ENCODE measurements at regions not wholly inside any gene's neighbourhood (a gene's known extent, or its start where the extent isn't known, plus 50 kb on each side); places are given as distances from the start of the nearest gene placed in this dataset.

DNA sequence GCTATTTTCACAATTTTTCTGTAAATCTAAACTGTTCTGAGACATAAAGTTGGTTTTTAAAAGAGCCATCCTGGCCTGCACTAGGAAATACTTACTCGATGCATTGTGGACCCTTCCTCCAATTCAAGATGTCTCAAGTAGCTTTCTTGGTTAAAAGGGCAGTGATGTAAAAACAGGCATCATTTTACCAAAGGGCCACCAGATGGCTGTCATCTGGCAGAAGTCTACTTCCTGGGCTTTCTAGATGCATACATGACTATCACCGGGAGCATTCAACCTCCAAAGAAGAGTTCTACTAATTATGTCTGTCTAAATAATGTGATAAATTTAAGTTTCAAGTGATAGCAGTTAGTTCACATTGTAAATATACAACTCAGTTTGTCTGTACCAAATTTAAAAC is 96.8 kb upstream of the FRMD6 start:
- Mint-ChIP-seq H3K9me3 (no peaks in the 10 kb centered on the region), H3K27me3 (peaks cover 19 to 27% of the 10 kb centered on the region in 2 donors), H3K27ac (no peak overlapping the region), H3K4me3 (no peak overlapping the region), H3K4me1 (no peaks in the 10 kb centered on the region), H3K36me3 (no peaks in the 10 kb centered on the region)
- no peaks in the 10 kb centered on the region for H3K9me3 ChIP-seq (ENCODE audit: low read length)
- H3K4me3 ChIP-seq (ENCODE audit: low read length): no peak overlapping the region
- no peak for DNase-seq
- CTCF ChIA-PET: no interaction called here
- POLR2A ChIA-PET: no interaction called here
- H3K4me1 ChIP-seq (ENCODE audit: insufficient read depth, low read length): no peaks in the 10 kb centered on the region
- no peak overlapping the region for H3K27ac ChIP-seq (ENCODE audit: low read depth, low read length)
- H3K36me3 ChIP-seq (ENCODE audit: insufficient read depth, low read length): no peaks in the 10 kb centered on the region
- no peaks in the 10 kb centered on the region for H3K27me3 ChIP-seq (ENCODE audit: insufficient read depth, low read length, poor library complexity, severe bottlenecking)

DNA sequence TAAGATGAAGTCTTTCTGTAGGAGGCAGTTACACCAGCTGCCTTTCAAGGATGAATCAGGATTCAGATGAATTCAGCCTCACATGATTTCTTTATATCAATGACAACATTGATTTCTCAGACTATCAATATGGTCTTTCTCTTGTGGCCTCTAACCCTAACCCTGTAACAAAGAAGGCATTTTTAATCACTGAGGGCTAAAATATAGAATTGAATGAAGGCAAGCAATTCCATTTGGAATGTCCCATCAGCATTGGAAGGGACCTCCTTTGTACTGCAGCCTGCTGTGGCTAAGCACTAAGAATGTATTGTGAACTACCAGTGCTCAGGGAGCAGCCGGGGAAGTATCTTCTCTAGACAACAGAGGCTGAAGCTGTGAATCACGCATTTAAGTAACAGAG is 90.6 kb upstream of the FRMD6 start:
- Histone ChIP-seq H3K9me3 (ENCODE audit: low read length) (no peaks in the 10 kb centered on the region), H3K27ac (ENCODE audit: low read depth, low read length) (no peak overlapping the region), H3K4me3 (ENCODE audit: low read length) (no peak overlapping the region), H3K36me3 (ENCODE audit: insufficient read depth, low read length) (no peaks in the 10 kb centered on the region), H3K27me3 (ENCODE audit: insufficient read depth, low read length, poor library complexity, severe bottlenecking) (no peaks in the 10 kb centered on the region), H3K4me1 (ENCODE audit: insufficient read depth, low read length) (no peaks in the 10 kb centered on the region)
- Mint-ChIP-seq H3K4me3 (no peak overlapping the region), H3K9me3 (no peaks in the 10 kb centered on the region), H3K36me3 (no peaks in the 10 kb centered on the region), H3K27me3 (peaks cover 10 to 18% of the 10 kb centered on the region in 2 donors), H3K27ac (no peak overlapping the region), H3K4me1 (peaks cover 0 to 5% (median 3%) of the 10 kb centered on the region in 3 donors)
- DNase-seq: no peak
- CTCF ChIA-PET: no interaction called here
- POLR2A ChIA-PET: no interaction called here

DNA sequence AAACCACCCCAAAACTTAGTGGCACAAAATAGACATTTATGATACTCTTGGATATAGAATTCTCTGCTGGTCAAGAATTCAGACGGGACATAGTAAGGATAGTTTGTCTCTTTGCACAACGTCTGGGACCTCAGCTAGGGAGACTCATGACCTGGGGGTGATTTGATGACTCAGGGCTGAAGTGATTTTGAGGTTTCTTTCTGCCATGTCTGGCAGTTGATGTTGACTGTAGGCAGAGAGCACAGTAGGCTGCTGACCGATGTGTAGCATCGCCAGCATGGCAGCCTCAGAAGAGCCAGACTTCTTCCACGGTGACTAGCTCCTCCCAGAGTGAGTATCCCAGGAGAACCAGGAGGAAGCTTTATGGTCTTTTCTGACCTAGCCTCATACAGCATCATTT is 88.9 kb upstream of the FRMD6 start:
- POLR2A ChIA-PET: no interaction called here
- CTCF ChIA-PET: no interaction called here

DNA sequence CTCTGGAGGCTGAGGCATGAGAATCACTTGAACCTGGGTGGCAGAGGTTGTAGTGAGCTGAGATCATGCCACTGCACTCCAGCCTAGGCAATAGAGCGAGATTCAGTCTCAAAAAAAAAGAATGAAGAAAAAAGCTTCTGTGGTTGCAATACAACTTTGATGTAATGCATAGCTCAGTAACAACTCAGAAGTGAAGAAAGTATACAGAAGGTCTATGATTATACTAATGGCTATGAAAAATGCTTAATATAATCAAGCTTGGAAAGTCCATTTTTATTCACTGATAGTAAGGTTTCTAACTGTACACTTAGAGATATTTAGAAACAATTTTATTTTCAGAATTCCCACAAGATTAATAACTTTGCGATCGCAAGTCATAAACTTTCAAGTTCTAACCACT is 88.2 kb upstream of the FRMD6 start:
- H3K27me3 Mint-ChIP-seq: peaks cover 7 to 18% of the 10 kb centered on the region in 2 donors
- Histone ChIP-seq H3K27ac (ENCODE audit: low read depth, low read length) (no peak overlapping the region), H3K27me3 (ENCODE audit: insufficient read depth, low read length, poor library complexity, severe bottlenecking) (no peaks in the 10 kb centered on the region), H3K9me3 (ENCODE audit: low read length) (no peaks in the 10 kb centered on the region), H3K4me3 (ENCODE audit: low read length) (no peak overlapping the region), H3K36me3 (ENCODE audit: insufficient read depth, low read length) (no peaks in the 10 kb centered on the region), H3K4me1 (ENCODE audit: insufficient read depth, low read length) (peaks cover 10% of the 10 kb centered on the region)
- H3K4me3 Mint-ChIP-seq: no peak overlapping the region
- H3K36me3 Mint-ChIP-seq: no peaks in the 10 kb centered on the region
- POLR2A ChIA-PET: no interaction called here
- no peak overlapping the region for H3K27ac Mint-ChIP-seq
- CTCF ChIA-PET: no interaction called here
- peaks cover 11 to 21% (median 14%) of the 10 kb centered on the region in 3 donors for H3K4me1 Mint-ChIP-seq
- no peaks in the 10 kb centered on the region for H3K9me3 Mint-ChIP-seq
- no peak for DNase-seq

More for the DNA sequence above, 88.9 kb upstream of the FRMD6 start:
- Histone ChIP-seq H3K9me3 (ENCODE audit: low read length) (no peaks in the 10 kb centered on the region), H3K36me3 (ENCODE audit: insufficient read depth, low read length) (no peaks in the 10 kb centered on the region), H3K27me3 (ENCODE audit: insufficient read depth, low read length, poor library complexity, severe bottlenecking) (no peaks in the 10 kb centered on the region), H3K27ac (ENCODE audit: low read depth, low read length) (no peak overlapping the region), H3K4me1 (ENCODE audit: insufficient read depth, low read length) (peaks cover 10% of the 10 kb centered on the region), H3K4me3 (ENCODE audit: low read length) (no peak overlapping the region)
- H3K9me3 Mint-ChIP-seq: no peaks in the 10 kb centered on the region
- H3K4me3 Mint-ChIP-seq: no peak overlapping the region
- H3K27ac Mint-ChIP-seq: no peak overlapping the region
- no peak for DNase-seq
- H3K36me3 Mint-ChIP-seq: no peaks in the 10 kb centered on the region
- H3K4me1 Mint-ChIP-seq: peaks cover 11 to 21% (median 14%) of the 10 kb centered on the region in 3 donors
- H3K27me3 Mint-ChIP-seq: peaks cover 7 to 18% of the 10 kb centered on the region in 2 donors

DNA sequence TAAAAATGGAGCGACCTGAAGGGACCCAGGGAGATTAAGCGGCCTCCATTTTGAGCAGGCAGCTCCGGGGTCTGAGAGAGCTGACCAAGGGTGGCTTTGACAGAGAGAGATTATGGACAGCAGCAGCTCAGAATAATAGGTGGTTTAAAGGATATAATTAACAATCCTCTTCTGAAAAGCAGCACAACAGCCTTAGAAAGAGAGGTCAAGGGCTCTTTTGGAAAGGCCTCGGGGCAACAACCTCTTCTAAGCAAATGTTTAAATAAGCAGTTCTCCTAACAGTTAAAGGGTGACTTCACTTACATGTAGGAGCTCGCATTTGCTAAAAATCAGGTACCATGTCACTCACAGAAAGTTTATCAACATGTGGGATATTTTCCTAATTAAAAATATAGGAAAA is 87.2 kb upstream of the FRMD6 start:
- no peaks in the 10 kb centered on the region for H3K27me3 ChIP-seq (ENCODE audit: insufficient read depth, low read length, poor library complexity, severe bottlenecking)
- no peaks in the 10 kb centered on the region for H3K9me3 Mint-ChIP-seq
- H3K4me3 ChIP-seq (ENCODE audit: low read length): no peak overlapping the region
- DNase-seq: no peak
- H3K4me1 Mint-ChIP-seq: peaks cover 11 to 21% (median 14%) of the 10 kb centered on the region in 3 donors
- no peak overlapping the region for H3K4me3 Mint-ChIP-seq
- peak overlapping the region in 1 of 8 donors; percentile 19 for H3K27ac Mint-ChIP-seq
- peaks cover 7 to 18% of the 10 kb centered on the region in 2 donors for H3K27me3 Mint-ChIP-seq
- no peaks in the 10 kb centered on the region for H3K9me3 ChIP-seq (ENCODE audit: low read length)
- POLR2A ChIA-PET: no interaction called here
- no peaks in the 10 kb centered on the region for H3K36me3 ChIP-seq (ENCODE audit: insufficient read depth, low read length)
- no peak overlapping the region for H3K27ac ChIP-seq (ENCODE audit: low read depth, low read length)
- CTCF ChIA-PET: no interaction called here
- H3K4me1 ChIP-seq (ENCODE audit: insufficient read depth, low read length): peaks cover 10% of the 10 kb centered on the region
- H3K36me3 Mint-ChIP-seq: no peaks in the 10 kb centered on the region

DNA sequence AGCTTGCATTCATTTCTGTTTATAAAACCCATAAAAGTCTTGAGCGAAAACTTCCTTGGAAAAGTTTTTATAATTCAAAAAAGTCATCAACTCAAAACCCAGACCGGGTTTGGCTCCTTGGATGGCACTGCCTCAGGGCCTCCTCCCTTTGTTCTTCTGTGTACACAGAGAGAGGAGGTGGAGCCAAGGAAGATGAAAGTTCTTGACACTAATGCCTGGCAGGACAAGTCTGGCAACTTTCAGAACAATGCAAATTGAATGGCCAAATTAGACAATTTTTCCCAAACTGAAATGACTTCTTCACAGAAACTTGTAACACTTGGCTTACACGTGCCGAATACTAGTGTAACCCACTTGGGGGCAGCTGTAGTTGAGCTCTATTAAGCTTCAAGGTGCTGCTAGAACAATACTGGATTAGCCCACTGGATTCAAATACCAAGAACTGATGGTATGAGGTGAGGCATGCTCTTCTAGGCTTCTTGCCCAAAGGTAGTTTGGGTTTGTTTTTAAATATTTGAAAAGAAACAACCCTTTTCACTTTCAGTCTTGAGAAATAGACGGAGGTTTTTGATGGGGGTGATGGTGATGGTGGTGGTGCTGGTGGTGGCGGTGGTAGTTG is 86.6 kb upstream of the FRMD6 start:
- DNase-seq: no peak
- Histone ChIP-seq H3K9me3 (ENCODE audit: low read length) (no peaks in the 10 kb centered on the region), H3K27me3 (ENCODE audit: insufficient read depth, low read length, poor library complexity, severe bottlenecking) (no peaks in the 10 kb centered on the region), H3K36me3 (ENCODE audit: insufficient read depth, low read length) (no peaks in the 10 kb centered on the region), H3K4me3 (ENCODE audit: low read length) (no peak overlapping the region), H3K4me1 (ENCODE audit: insufficient read depth, low read length) (peaks cover 10% of the 10 kb centered on the region), H3K27ac (ENCODE audit: low read depth, low read length) (no peak overlapping the region)
- Mint-ChIP-seq H3K27me3 (peaks cover 7 to 17% of the 10 kb centered on the region in 2 donors), H3K4me3 (no peak overlapping the region), H3K36me3 (no peaks in the 10 kb centered on the region), H3K9me3 (no peaks in the 10 kb centered on the region), H3K27ac (peak overlapping the region in 1 of 8 donors; percentile 67), H3K4me1 (peaks cover 11 to 21% (median 14%) of the 10 kb centered on the region in 3 donors)
- ChIA-PET POLR2A (no interaction called here), CTCF (no interaction called here)

DNA sequence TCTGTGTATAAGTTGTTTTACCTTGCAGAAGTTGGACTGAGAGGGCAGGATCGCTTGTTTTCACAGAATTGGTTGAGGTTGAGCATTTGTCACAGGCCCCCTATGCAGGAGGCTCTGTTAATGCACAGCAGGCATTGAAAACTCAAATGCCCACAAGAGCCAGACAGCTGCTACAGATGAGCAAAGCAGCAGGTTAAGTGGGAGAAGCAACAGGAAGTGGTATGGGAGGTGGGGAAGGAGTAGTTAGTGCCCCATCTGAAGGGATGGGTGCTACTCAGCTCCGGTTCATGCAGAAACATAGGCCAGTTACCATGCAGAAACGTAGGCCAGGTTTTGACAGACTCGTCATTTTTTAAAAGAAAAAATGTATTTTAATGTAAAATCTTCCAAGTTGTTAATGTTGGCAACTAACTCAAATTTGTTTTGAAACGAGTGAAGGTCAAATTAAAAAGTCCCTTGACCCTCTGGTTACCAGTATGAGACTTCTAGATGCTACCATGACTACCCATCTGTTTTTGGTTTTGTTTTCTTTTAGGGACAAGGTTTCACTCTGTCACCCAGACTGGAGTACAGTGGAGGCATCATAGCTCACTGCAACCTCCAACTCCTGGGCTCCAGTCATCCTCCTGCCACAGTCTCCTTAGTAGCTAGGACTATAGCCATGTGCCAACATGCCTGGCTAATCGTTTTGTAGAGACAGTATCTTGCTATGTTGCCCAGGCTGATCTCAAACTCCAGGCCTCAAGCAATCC is 84.7 kb upstream of the FRMD6 start:
- peaks cover 10% of the 10 kb centered on the region for H3K4me1 ChIP-seq (ENCODE audit: insufficient read depth, low read length)
- H3K27ac ChIP-seq (ENCODE audit: low read depth, low read length): no peak overlapping the region
- no peaks in the 10 kb centered on the region for H3K27me3 ChIP-seq (ENCODE audit: insufficient read depth, low read length, poor library complexity, severe bottlenecking)
- peak in 2 of 5 donors; percentile 0 to 12 for DNase-seq
- H3K4me3 Mint-ChIP-seq: peak overlapping the region in 2 of 7 donors; percentile 37 to 76
- H3K36me3 Mint-ChIP-seq: no peaks in the 10 kb centered on the region
- H3K9me3 Mint-ChIP-seq: no peaks in the 10 kb centered on the region
- ChIA-PET POLR2A (no interaction called here), CTCF (interaction anchor here (0.5 kb wide), 1 partner anchor 480 kb away, joined by 3 read pairs; no protein-coding TSS in a partner anchor)
- no peak overlapping the region for H3K4me3 ChIP-seq (ENCODE audit: low read length)
- H3K4me1 Mint-ChIP-seq: peaks cover 11 to 21% (median 14%) of the 10 kb centered on the region in 3 donors
- peak overlapping the region in 5 of 8 donors; percentile 10 to 64 (median 44) for H3K27ac Mint-ChIP-seq
- H3K9me3 ChIP-seq (ENCODE audit: low read length): no peaks in the 10 kb centered on the region
- H3K27me3 Mint-ChIP-seq: peaks cover 4 to 6% of the 10 kb centered on the region in 2 donors
- H3K36me3 ChIP-seq (ENCODE audit: insufficient read depth, low read length): no peaks in the 10 kb centered on the region

DNA sequence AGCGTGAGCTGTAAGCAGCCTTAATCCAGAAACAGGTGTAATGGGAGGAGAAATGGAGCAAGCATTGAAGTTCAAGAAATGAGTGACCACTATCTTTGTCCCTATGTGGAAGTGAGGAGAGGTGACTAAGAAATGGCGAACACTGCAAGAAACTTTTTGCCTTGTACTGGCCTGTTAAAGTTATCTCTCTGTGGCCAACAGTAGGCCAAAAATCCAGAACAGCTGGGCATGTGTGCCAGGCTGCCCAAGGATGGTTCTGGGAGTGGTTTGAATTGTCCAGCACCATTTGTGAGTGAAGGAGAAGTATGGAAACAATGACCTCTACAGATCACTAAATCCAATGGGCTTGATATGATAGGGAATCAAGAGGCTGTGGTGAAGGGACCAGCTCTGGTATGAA is 83.3 kb upstream of the FRMD6 start:
- Histone ChIP-seq H3K4me1 (ENCODE audit: insufficient read depth, low read length) (peaks cover 10% of the 10 kb centered on the region), H3K9me3 (ENCODE audit: low read length) (no peaks in the 10 kb centered on the region), H3K27ac (ENCODE audit: low read depth, low read length) (no peak overlapping the region), H3K36me3 (ENCODE audit: insufficient read depth, low read length) (no peaks in the 10 kb centered on the region), H3K27me3 (ENCODE audit: insufficient read depth, low read length, poor library complexity, severe bottlenecking) (no peaks in the 10 kb centered on the region), H3K4me3 (ENCODE audit: low read length) (no peak overlapping the region)
- Mint-ChIP-seq H3K4me1 (peaks cover 11 to 21% (median 14%) of the 10 kb centered on the region in 3 donors), H3K27ac (no peak overlapping the region), H3K9me3 (no peaks in the 10 kb centered on the region), H3K36me3 (no peaks in the 10 kb centered on the region), H3K27me3 (peaks cover 5 to 13% of the 10 kb centered on the region in 2 donors), H3K4me3 (no peak overlapping the region)
- no peak for DNase-seq
- POLR2A ChIA-PET: no interaction called here
- CTCF ChIA-PET: no interaction called here
